HG02938 (cell line): ENCODE measurements at regions not wholly inside any gene's neighbourhood (a gene's known extent, or its start where the extent isn't known, plus 50 kb on each side); places are given as distances from the start of the nearest gene placed in this dataset.

Experiments used
- ATAC-seq: cut with Tn5 transposase; IDR thresholded peaks from one replicate; pipeline ENCODE4 v1.9.1; 2021; ENCODE audit warnings: mild to moderate bottlenecking, moderate library complexity; ENCODE audit not compliant: unreplicated experiment

DNA sequence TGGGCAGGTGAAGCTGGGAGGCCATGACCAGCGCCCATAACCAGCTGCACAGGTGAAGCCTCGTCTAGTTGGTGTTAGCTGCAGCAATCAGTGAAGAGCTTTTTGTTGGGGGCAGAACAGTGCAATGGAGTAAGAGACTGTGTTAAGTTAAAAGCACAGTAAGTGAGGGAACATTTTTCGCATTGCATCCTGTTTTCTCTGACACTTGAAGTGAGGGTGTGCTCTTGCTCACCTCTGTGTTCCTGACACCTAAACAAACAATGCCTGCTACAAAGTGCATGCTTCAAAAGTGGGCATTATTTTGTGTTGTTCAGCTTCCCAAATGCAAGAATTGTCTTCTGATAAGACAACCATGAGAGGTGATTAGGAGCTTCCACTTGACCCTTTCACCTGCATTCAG, 324.0 kb upstream of the ACVR2A start:
- no peak for ATAC-seq

DNA sequence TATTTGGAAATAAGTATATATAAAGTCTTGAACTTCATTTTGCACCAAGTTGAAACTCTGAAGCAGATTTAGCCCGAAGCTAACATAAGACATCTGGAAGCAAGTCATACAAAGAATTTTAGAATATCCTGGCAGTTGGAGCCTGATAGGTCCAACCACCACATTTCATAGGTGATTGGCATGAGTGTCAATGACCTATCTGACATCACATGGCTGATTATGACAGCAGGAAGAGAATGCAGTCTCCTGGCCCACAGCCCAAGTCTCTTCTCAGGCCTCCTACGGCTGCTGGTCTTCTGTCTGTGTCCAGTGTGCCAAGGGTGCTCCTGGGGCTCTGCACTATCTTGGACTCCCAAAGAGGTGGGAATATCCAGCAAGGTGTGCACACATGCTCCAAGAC, 325.7 kb upstream of the ACVR2A start:
- ATAC-seq = no peak

DNA sequence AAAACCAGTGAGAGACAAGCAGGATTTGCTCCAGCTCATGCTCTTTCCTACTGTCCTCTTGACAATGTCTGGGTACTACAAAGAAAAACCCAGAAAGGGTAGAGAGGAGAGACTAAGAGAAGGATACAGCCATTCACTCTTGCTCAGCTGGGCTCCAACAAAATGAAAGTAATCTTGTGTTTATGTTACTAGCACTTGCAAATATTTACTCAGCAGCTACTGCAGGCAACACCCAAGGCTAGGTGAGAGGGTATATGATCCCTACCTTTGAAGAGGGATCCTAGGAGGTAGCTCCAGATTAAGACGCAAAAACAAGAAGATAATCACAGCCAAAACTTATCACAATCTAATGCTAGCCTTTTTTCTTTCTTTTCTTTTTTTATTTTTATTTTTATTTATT, 329.6 kb upstream of the ACVR2A start:
- no peak for ATAC-seq

DNA sequence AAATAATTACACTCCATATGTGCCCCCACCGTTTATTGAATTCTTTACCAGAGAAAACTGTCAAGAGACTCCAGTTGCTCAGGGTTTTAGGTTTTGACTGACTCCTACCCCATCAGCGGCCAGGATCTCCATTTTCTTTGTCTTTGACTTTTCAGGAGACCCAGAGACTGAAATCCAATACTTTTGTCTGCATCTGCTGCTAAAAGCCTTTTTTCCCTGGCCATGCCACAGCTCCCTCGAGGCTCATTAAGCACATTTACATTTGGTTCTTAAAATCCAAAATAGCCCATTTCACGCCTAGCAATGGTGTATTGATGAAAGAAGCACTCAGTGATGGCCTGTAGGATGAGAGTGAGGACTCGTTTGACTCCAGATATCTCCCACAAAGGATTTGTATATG, 332.6 kb upstream of the ACVR2A start:
- no peak for ATAC-seq

DNA sequence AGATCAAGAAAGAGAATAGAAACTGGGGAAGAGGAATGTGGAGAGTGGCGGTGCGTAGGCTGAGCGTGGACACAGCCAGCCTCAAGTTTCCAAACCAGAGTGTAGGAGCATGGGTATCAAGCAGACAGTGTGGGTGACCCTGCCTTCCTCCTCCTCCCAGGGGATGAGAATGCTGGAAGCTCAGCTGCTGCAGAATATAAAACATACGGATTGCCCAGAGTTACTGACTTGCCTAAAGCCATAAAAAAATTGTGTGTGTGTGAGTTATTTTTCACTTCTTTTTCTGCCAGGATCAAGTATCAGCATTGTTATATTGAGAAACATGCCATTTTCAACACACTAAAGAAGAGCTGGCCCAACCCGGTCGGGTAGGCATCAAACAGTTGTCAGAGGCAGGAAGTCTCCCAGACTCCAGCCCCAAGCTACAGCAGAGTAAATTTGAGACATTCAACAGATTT, 333.3 kb upstream of the ACVR2A start:
- no peak for ATAC-seq

DNA sequence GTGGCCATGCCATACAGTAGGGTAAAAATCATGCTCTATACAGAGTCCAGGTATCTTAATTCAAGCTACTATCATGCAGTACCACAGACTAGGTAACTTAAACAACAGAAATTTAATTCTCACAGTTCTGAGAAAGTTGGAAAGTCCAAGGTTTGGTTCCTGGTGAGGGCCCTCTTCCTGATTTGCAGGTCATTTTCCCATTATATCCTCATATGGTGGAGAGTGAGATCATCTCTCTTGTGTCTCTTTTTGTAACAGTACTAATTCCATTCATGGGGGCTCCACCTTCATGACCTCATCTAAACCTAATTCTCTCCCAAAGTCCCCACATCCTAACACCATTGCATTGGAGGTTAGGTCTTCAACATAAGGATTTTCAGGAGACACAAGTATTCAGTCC, 335.0 kb upstream of the ACVR2A start:
- ATAC-seq = no peak

DNA sequence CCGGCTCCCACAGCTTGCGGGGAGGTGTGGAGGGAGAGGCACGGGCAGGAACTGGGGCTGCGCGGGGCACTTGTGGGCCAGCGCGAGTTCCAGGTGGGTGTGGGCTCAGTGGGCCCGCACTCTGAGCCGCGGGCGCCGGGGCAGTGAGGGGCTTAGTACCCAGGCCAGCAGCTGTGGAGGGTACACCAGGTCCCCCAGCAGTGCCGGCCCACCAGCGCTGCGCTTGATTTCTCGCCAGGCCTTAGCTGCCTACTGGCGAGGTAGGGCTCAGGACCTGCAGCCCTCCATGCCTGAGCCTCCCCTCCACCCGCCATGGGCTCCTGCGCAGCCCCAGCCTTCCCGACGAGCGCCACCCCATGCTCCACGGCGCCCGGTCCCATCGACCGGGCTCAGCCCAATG, 337.9 kb upstream of the ACVR2A start:
- ATAC-seq = no peak

DNA sequence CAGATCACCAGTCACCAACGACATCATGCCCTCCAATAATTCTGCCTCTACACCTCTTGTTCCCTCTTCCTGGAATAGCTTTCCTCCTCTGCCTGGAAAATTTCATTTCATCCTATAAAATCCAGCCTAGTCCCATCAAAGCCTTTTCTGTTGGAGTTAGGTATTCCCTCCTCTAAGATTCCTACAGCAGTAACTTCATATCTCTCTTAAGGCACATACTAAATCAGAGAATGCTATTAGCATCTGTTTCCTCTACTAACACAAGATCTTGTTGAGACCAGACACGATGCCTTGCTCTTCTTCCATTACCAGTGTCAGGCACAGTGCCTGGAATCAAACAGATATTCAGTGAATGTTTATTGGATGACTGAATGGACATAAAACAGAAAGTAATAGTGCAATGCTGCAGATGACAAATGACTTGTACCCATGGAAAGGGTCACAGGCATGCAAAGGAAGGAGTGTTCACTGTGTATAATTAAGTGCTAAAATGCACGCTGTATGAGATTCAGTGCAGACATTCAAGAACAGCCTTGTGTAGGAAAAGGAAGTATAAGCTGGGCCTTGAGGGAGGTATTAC, 342.0 kb upstream of the ACVR2A start:
- ATAC-seq = no peak

DNA sequence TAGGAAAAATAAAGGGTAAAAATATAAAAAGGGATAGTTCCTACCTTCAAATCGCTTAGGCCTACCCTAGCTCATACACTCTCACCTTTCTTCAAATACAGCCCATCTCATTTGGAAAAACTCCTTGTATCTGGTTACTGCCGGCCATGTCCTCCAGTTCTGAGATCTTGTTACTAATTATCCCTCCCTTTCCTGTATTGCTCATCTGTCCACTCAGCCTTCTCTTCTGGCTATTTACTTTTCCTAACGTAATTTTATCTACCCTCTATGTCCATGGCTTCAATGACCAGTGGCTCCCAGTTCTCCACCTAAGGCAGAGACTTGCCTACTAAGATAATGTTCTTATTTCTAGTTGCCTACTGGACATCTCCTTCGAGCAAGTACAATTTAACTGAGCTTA, 342.9 kb upstream of the ACVR2A start:
- no peak for ATAC-seq

DNA sequence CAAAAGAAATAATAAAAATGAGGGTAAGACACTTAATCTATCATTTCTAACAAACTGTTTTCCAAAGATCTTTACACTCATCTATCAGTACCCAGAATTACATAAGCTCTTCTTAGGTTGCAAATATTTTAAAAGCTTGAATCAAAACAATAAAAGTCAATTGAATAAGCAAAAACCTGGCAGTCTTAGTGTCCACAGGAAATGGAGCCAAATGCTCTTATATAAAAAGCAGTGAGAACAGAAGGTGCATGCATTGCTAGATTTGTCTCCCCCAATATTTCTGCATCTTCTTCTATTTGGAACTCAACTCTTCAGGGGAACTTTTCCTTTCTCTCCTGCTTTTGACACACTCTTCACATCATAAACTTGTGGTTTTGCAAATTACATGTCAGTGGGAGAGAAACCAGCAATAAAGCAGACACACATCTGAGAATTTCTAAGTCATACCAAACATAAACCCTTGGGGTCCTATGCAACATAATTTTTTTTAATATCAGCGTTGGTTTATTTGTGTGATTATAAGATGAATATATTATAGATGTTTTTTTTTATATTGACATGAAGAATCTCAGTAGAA, 343.9 kb upstream of the ACVR2A start:
- no peak for ATAC-seq

DNA sequence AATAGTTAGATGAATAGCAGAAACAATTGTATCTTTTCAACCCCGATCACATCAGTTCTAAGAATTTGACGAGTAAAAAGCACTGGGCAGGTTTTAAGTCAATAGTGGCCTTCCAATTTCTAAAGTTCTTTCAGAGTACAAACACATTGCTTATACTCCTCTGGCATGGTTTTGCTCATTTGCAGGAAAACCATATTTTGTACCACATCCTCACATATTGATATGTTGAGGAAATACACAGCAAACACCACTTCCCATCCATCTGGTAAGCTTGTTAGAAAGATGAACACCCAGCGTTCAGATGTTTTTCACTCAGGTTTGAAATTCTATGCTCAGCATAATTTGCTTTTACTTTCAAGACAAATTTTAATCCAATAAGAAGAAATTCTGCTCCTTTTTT, 344.6 kb upstream of the ACVR2A start:
- peak; percentile 14 for ATAC-seq

DNA sequence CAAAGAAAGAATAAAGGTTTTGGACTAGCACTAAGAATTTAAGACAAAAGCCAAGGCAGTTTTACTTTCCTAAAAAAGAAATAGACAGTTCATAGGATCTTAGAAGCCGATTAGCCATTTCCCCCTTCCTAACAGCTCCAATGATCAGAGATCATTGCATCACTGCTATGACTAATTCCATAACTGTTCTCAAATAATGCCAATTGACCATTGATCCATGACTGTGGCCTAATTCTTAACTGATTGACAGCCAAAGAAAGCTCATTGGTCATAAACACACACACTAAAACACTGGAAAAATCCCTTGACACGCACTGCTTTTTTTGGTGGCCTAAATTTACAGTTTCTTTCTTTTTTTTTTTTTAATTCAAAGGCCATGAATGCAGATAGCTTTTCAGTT, 345.0 kb upstream of the ACVR2A start:
- peak; percentile 70 for ATAC-seq

DNA sequence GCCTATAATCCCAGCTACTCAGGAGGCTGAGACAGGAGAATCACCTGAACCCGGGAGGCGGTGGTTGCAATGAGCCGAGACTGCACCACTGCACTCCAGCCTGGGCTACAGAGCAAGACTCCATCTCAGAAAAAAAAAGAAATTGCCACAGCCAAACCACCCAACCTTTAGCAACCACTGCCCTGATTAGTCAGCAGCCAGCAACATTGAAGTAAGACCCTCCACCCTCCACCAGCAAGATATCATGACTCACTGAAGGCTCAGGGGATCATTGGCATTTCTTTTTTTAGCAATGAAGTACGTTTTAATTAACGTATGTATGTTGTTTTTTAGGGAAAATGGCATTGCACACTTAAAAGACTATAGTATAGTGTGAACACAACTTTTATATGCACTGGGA, 349.1 kb upstream of the ACVR2A start:
- no peak for ATAC-seq

DNA sequence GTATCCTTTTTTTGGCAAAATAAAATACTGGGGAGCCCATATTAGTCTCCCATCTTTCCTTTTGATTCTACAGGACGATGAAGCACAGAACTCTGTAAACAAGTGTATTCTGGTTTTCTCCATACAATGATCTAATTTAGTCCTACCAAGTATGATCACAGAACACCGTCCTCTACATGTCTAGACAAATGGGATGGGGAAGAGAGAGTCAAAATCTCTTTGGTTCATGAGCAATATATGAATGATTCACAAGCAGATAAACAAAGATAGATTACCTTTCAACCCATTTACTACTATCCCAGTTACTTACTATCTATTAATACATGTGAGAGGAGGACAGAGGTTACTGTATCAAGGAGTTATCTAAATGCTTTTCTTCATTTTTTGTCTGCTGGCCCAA, 352.4 kb upstream of the ACVR2A start:
- no peak for ATAC-seq

DNA sequence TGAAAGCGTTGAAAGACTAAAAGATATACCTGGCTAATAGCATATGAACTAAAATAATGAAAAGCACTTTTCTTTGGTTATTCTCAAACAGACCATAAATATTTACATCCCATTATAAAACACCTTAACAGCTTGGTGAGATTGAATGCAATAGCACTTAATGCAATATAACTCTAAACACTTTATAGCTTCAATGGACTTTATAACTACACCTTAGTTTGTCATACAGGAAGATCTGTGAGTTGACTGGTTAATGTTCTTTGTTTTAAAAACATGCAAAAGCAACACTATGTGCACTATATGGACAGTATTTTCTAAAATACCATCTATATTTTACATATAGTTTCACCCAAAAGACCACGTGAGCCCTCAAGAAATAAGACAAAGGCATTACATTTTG, 353.3 kb upstream of the ACVR2A start:
- ATAC-seq = no peak

DNA sequence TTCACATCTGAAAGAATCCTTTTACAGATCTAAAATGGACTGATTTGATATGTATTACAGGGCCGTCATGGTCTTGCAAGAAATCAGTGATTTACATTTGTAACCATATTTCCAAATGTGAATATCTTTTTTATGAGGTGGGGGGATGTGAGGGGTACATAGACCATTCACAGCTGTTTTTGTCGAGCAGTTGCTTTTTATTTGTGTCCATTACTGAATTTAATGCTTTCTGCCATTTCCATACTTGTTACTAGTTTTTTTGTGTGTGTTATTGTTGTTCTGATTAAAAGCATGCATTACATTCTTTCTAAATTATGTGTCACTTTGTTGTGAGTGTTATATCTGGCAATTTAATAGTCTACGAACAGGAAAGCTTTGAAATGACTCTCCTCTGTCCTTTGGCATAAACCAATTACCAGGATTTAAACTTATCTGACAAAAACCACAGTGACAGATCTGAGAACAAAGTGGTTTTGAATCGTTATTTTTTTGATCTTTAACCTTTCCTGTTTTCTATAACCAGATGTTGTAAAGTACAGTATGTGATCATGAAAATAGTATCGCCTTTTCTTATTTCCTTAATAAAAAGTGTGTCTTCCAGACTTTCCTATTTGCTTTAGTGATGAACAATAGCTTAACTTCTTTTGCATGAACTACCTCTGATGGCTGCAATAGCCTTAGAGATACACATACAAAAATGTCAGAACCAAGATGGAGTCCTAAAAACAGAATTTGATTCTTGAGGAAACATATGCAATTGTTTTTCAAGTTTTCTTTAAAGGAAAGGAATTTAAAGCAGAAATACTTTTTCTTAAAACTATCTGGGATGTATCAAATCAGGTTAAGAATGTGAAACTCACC, 354.2 kb upstream of the ACVR2A start:
- no peak for ATAC-seq

DNA sequence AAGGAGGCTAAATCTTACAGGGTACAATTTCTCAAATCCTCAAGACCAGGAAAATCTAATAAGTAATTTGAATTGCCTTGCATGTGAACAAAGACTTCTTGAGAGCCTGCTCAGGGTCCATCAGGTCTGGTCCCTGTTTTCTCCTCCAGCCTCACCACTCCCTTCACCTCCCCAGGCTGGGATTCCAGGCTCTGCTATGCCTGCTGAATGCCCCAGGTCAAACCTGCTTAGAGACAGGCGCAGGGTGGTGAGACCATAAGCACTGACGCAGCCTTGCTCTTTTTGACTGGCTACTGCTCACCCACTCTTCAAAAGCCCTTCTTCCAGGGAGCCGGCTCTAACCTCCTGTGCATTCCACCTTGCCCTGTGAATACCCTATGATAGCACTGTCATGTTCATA, 356.4 kb upstream of the ACVR2A start:
- no peak for ATAC-seq

DNA sequence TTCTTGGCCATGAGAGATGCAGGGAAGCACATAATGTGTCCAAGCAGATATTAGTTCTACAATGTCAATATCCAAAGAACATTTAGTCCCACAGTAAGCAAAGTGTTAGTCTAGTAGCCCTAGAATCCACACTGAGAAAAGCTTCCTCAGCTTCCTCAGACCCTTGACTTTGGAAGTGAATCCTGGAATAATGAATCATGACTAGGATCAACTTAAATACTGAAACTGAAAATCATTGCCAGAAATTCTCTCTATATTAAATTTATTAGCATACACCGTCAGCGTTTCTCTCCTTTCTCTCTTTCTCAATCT, 356.9 kb upstream of the ACVR2A start:
- no peak for ATAC-seq

DNA sequence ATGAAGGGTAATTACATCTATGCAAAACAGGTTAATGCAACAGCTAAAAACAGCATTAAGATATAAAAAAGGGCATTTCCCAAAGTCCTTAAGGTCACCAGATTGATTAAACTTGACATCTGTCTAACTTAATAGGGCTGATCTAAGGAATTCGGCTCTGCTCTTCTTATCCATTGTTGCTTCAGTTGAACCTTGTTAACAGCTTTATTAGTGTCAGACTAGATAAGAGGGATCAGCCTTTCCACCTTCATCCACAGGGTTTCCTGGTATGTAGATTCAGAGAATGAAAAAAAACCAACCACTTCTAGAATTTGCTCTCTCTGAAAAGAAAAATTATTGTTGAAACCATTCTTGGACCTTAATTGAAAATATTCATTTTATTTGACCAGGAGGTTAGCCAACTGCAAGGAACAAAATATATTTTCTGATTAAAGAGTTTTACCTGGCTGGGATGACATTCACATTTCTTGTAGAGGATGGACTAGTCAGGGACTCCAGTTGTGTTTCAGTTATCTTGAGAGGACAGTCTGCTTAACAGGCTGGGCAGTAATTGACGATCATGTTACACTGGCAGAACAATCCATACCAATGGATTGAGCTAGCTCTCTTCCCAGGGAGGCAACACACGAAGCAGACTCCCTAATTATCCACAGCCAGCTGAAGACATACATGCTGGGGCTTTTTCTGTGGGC, 357.4 kb upstream of the ACVR2A start:
- ATAC-seq = no peak

DNA sequence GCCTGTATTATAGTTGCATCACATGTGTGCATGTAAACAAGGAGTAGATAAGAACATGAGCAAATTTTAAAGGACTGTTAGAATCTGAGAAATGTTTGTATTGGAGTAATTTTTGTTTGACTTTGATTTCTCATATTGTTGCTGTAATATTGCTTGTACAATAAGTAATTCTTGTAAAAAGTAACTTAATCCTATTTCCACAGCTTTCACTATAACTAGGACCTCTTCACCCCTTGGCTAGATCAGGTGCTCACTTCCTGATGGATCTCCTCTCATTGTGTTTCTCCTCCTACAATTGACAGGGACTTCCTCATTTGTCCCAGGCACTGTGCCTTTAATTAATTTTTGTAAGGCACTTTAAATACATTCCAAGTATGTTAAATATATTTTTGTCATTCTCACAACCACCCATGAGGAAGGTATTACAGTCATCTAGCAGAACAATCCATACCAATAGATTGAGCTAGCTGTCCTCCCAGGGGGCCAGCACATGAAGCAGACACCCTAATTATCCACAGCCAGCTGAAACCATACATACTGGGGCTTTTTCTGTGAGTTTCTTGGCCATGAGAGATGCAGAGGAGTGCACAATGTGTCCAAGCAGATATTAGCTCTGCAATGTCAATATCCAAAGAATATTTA, 359.5 kb upstream of the ACVR2A start:
- no peak for ATAC-seq

DNA sequence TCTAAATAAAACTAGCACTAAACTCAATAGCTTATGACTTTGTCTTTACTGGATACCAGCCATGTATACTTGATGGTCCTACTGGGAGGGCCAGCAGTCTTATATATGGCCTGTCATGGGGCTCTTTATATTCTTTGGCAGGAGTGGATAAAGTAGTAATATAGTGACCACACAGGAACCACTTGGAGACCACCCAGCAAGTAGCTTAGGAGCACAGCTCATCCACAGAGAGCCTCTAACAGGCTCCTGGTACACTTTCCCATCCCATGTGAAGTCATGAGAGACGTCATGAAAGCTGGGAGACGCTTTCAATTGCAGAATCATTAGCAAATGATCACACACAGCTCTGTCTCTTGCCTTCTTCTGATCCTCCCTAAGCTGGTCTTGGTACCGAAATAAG, 360.9 kb upstream of the ACVR2A start:
- ATAC-seq = no peak
